ENCODE measurements at regions not wholly inside any gene's neighbourhood (a gene's known extent, or its start where the extent isn't known, plus 50 kb on each side); places are given as distances from the start of the nearest gene placed in this dataset.

GRCh38 chr1:25112400-25112799, 119.9 kb downstream of the SYF2 start:
- Histone ChIP-seq H3K4me3 (replicated peaks; ENCODE audit: low read depth, low read length) (no peak overlapping the region), H3K27me3 (replicated peaks; ENCODE audit: control insufficient read depth, insufficient read depth, low read length) (no peaks in the 10 kb centered on the region), H3K36me3 (ENCODE audit: control insufficient read depth, insufficient read depth, low read length) (no peaks in the 10 kb centered on the region)
- no peak for TF ChIP-seq CTCF (IDR thresholded peaks at IDR 0.05; ENCODE audit: insufficient read depth, low read length, poor library complexity, severe bottlenecking)
- DNase-seq (ENCODE audit: extremely low read depth, insufficient read length): no peak

DNA sequence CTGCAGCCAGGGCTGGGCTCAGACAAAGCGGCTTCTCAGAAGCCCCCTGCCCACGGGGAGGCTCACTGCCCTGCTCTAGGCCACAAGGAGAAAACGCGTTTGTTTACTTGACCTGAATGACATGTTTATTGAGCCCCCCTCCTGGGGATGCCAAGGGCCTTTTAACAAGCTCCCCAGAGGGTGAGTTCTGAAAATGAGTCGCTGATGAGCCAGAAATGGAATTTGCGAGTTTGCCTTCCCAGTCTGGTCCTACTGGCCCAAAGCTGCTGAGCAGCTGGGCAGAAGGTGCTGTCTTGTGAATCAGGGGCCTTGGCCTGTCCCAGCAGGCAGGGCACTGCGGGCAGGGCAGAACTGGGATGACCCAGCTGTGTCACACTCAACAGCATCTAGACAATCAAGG, 120.6 kb downstream of the SYF2 start:
- no peaks in the 10 kb centered on the region for H3K27me3 ChIP-seq (replicated peaks; ENCODE audit: control insufficient read depth, insufficient read depth, low read length)
- TF ChIP-seq CTCF (IDR thresholded peaks at IDR 0.05; ENCODE audit: insufficient read depth, low read length, poor library complexity, severe bottlenecking): no peak
- no peak for DNase-seq (ENCODE audit: extremely low read depth, insufficient read length)
- H3K36me3 ChIP-seq (ENCODE audit: control insufficient read depth, insufficient read depth, low read length): no peaks in the 10 kb centered on the region
- H3K4me3 ChIP-seq (replicated peaks; ENCODE audit: low read depth, low read length): no peak overlapping the region

DNA sequence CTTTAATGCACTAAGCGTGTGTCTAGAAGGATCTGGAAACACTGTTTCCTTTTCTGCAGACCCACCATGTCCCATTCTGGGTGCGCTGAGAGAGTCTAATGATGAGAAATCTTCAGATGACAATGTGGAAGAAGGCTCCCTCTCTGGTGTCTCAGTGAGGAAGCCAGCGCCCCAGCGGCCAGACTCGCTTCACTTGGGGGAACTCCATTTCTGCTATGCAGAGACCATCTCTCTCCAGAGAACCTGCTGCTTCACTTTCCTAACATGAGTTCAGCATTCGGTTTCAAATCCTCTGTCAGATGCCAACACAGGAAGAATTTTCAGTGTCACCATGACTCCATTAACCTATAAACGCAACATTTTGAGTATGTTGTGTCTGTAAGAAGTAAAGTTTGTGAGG, 121.8 kb downstream of the SYF2 start:
- H3K36me3 ChIP-seq (ENCODE audit: control insufficient read depth, insufficient read depth, low read length): no peaks in the 10 kb centered on the region
- no peak for DNase-seq (ENCODE audit: extremely low read depth, insufficient read length)
- no peak overlapping the region for H3K4me3 ChIP-seq (replicated peaks; ENCODE audit: low read depth, low read length)
- no peak for TF ChIP-seq CTCF (IDR thresholded peaks at IDR 0.05; ENCODE audit: insufficient read depth, low read length, poor library complexity, severe bottlenecking)
- H3K27me3 ChIP-seq (replicated peaks; ENCODE audit: control insufficient read depth, insufficient read depth, low read length): no peaks in the 10 kb centered on the region

GRCh38 chr1:25110036-25110435, 122.3 kb downstream of the SYF2 start:
- Histone ChIP-seq H3K36me3 (ENCODE audit: control insufficient read depth, insufficient read depth, low read length) (no peaks in the 10 kb centered on the region), H3K4me3 (replicated peaks; ENCODE audit: low read depth, low read length) (no peak overlapping the region), H3K27me3 (replicated peaks; ENCODE audit: control insufficient read depth, insufficient read depth, low read length) (no peaks in the 10 kb centered on the region)
- DNase-seq (ENCODE audit: extremely low read depth, insufficient read length): no peak
- TF ChIP-seq CTCF (IDR thresholded peaks at IDR 0.05; ENCODE audit: insufficient read depth, low read length, poor library complexity, severe bottlenecking): no peak

GRCh38 chr1:25109531-25109951, 122.8 kb downstream of the SYF2 start:
- no peak for TF ChIP-seq CTCF (IDR thresholded peaks at IDR 0.05; ENCODE audit: insufficient read depth, low read length, poor library complexity, severe bottlenecking)
- no peak overlapping the region for H3K4me3 ChIP-seq (replicated peaks; ENCODE audit: low read depth, low read length)
- H3K36me3 ChIP-seq (ENCODE audit: control insufficient read depth, insufficient read depth, low read length): no peaks in the 10 kb centered on the region
- no peaks in the 10 kb centered on the region for H3K27me3 ChIP-seq (replicated peaks; ENCODE audit: control insufficient read depth, insufficient read depth, low read length)
- no peak for DNase-seq (ENCODE audit: extremely low read depth, insufficient read length)

DNA sequence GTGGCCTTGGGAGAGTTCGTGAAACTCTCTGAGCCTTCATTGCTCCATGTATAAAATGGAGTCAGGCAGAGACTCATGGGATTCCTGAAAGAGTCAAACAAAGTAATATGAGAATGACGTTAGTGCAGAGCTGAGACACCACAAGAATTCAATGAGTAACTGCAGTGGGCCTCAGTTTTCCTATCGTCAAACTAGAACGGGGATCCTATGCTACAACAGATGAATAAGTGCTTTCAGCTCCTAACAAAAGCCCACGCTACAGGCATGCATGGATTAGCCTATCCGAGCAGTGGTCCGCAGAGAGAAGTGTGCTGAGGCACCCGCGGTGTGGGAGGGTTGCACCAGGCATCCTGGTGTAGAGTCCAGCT, 124.7 kb downstream of the SYF2 start:
- no peak for DNase-seq (ENCODE audit: extremely low read depth, insufficient read length)
- Histone ChIP-seq H3K4me3 (replicated peaks; ENCODE audit: low read depth, low read length) (no peak overlapping the region), H3K36me3 (ENCODE audit: control insufficient read depth, insufficient read depth, low read length) (no peaks in the 10 kb centered on the region), H3K27me3 (replicated peaks; ENCODE audit: control insufficient read depth, insufficient read depth, low read length) (no peaks in the 10 kb centered on the region)
- no peak for TF ChIP-seq CTCF (IDR thresholded peaks at IDR 0.05; ENCODE audit: insufficient read depth, low read length, poor library complexity, severe bottlenecking)
